GM23338 (cell line): ENCODE measurements at regions not wholly inside any gene's neighbourhood (a gene's known extent, or its start where the extent isn't known, plus 50 kb on each side); places are given as distances from the start of the nearest gene placed in this dataset.

Experiments used
- CREB1 ChIP-seq: fragments of 250-450 bp; sonication (Bioruptor Pico); IDR thresholded peaks from 2 replicates; pipeline ENCODE4 v1.5.0; 2020; ENCODE audit warnings: low read depth, mild to moderate bottlenecking, moderate library complexity
- CTCF ChIP-seq, 2 experiments: fragments of 200-600 bp in 1 of 2; sonication (generic) in 1 of 2; conservative IDR thresholded peaks; 2 replicates each; pipeline versions ENCODE4 v1.5.1 to v1.6.1; 2016 to 2017; ENCODE audit warnings: antibody characterized with exemption in 2 of 2, low read depth in 2 of 2, mild to moderate bottlenecking in 2 of 2, moderate library complexity in 1 of 2
- ETS1 ChIP-seq: IDR thresholded peaks from 2 replicates; pipeline ENCODE4 v1.6.1; 2016; ENCODE audit warnings: antibody characterized with exemption
- EZH2 ChIP-seq: fragments of 200-600 bp; sonication (generic); IDR thresholded peaks from one replicate; pipeline ENCODE4 v1.8.0; 2017; ENCODE audit warnings: antibody characterized with exemption, mild to moderate bottlenecking, low read depth; ENCODE audit not compliant: unreplicated experiment
- EZH2phosphoT487 ChIP-seq: fragments of 200-600 bp; sonication (generic); IDR thresholded peaks from one replicate; pipeline ENCODE4 v1.8.1; 2018; ENCODE audit warnings: antibody characterized with exemption; ENCODE audit not compliant: unreplicated experiment
- JUNB ChIP-seq: IDR thresholded peaks from one replicate; pipeline ENCODE4 v1.6.1; 2016; ENCODE audit warnings: antibody characterized with exemption; ENCODE audit not compliant: unreplicated experiment
- NANOG ChIP-seq: IDR thresholded peaks from 2 replicates; pipeline ENCODE4 v1.6.1; 2016; ENCODE audit warnings: antibody characterized with exemption, borderline replicate concordance
- POLR2AphosphoS5 ChIP-seq: IDR thresholded peaks from 2 replicates; pipeline ENCODE4 v1.6.1; 2016; ENCODE audit warnings: antibody characterized with exemption, low read depth
- REST ChIP-seq: IDR thresholded peaks from one replicate; pipeline ENCODE4 v1.6.1; 2018; ENCODE audit warnings: antibody characterized with exemption; ENCODE audit not compliant: unreplicated experiment
- STAT1 ChIP-seq: IDR thresholded peaks from one replicate; pipeline ENCODE4 v1.6.1; 2016; ENCODE audit warnings: antibody characterized with exemption; ENCODE audit not compliant: unreplicated experiment
- ZNF114 ChIP-seq: fragments of 250-450 bp; sonication (Bioruptor Pico); IDR thresholded peaks from 2 replicates; pipeline ENCODE4 v1.5.0; 2020; ENCODE audit warnings: mild to moderate bottlenecking, moderate library complexity
- ZNF462 ChIP-seq: fragments of 250-450 bp; sonication (Bioruptor Pico); IDR thresholded peaks from 2 replicates; pipeline ENCODE4 v1.5.0; 2020; ENCODE audit warnings: mild to moderate bottlenecking, moderate library complexity

GRCh38 chr22:26737262-26737661 lies 79.9 kb downstream of the MIAT start:
- TF ChIP-seq EZH2 (no peak), REST (no peak), POLR2AphosphoS5 (no peak), CTCF (conservative IDR thresholded peaks at IDR 0.05; ENCODE audit: low read depth in 2 of 2) (no peak), NANOG (no peak), EZH2phosphoT487 (no peak), CREB1 (no peak), ETS1 (no peak), ZNF462 (no peak), JUNB (no peak), ZNF114 (CRISPR knock-in tag) (no peak), STAT1 (no peak)
